ENCODE measurements at regions not wholly inside any gene's neighbourhood (a gene's known extent, or its start where the extent isn't known, plus 50 kb on each side); places are given as distances from the start of the nearest gene placed in this dataset.

DNA sequence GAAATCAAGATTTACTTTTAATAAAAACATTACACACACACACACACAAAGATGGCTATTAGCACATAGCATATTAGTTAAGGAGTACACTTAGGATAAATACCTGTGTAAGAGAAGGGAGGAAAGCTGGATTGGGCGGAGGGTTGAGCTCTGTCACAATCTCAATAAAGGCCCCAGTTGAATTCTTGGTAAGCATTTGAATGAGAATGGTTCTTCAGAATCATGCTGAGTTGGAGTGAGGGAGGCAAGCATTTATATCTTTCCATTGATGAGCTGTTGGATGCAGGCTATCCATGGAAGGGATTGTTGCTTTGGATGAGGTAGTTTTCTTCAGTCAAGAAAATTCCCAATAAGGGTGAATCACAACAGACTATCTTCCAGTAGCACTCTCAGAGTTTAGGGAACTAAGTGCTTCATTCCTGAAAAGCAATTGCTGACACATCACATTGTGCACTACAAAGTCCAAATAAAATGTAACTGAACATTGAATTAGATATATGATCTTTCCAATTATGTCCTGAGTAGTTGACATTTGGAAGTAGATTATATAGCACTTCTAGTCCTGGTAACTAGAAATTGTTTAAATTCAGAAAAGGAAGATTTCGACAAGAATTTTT is 95.7 kb downstream of the SUCNR1 start:
- H2BK5ac ChIP-seq (ENCODE audit: insufficient read length, low read length) = no peak overlapping the region
- no CpG with 5 or more reads among the region's 2 CpGs for WGBS (ENCODE audit: extremely low coverage, insufficient read length, low lambda C conversion rate)
- no peak overlapping the region for H3K27ac ChIP-seq (ENCODE audit: insufficient read length, low read depth, low read length)
- H2AK5ac ChIP-seq (ENCODE audit: insufficient read length, low read length) = no peak overlapping the region
- H2BK12ac ChIP-seq (ENCODE audit: insufficient read length, low read depth, low read length) = no peak overlapping the region
- no peaks in the 10 kb centered on the region for H3K27me3 Mint-ChIP-seq (ENCODE audit: low read depth)
- TF ChIP-seq CTCF (conservative IDR thresholded peaks at IDR 0.05) = no peak
- no peak overlapping the region for H3K4me2 ChIP-seq (ENCODE audit: insufficient read depth, insufficient read length, low read length)
- peak overlapping the region in 1 of 3 experiments; percentile 17; a peak in 3 of 7 replicates for H3K27ac Mint-ChIP-seq
- H2BK15ac ChIP-seq (ENCODE audit: low read depth, low read length) = no peak overlapping the region
- no peak overlapping the region for H4K5ac ChIP-seq (ENCODE audit: insufficient read length, low read depth, low read length)
- H3K9me3 ChIP-seq (ENCODE audit: control insufficient read depth, low read depth, low read length) = no peaks in the 10 kb centered on the region
- H2BK120ac ChIP-seq (ENCODE audit: low read depth, low read length, poor library complexity, severe bottlenecking) = no peak overlapping the region
- H4K20me1 ChIP-seq (ENCODE audit: control insufficient read depth, insufficient read depth, insufficient read length) = no peaks in the 10 kb centered on the region
- no peaks in the 10 kb centered on the region for H3K79me2 ChIP-seq (ENCODE audit: insufficient read depth, low read length)
- H3K36me3 Mint-ChIP-seq (ENCODE audit: insufficient read depth in 1 of 3, low read depth in 3 of 3) = peaks cover 0 to 10% (median 3%) of the 10 kb centered on the region in 3 experiments; a peak in 3 of 7 replicates
- H4K8ac ChIP-seq (replicated peaks; ENCODE audit: insufficient read length, low read depth, low read length) = no peak overlapping the region
- no peak overlapping the region for H4K91ac ChIP-seq (ENCODE audit: insufficient read length, low read depth, low read length)
- H3K23ac ChIP-seq (ENCODE audit: insufficient read length, low read depth, low read length) = no peak overlapping the region
- no peak overlapping the region for H3K9ac ChIP-seq (ENCODE audit: extremely low read depth, insufficient read length, low read length)
- H3K4me3 Mint-ChIP-seq = no peak overlapping the region
- H3K23me2 ChIP-seq (ENCODE audit: insufficient read length, low read depth, low read length, poor library complexity, severe bottlenecking) = no peaks in the 10 kb centered on the region
- H3K14ac ChIP-seq (ENCODE audit: insufficient read depth, low read length) = no peak overlapping the region
- peaks cover 9% of the 10 kb centered on the region in 2 experiments; a peak in 2 of 5 replicates for H3K9me3 Mint-ChIP-seq
- H2AFZ ChIP-seq (ENCODE audit: low read length) = no peak overlapping the region
- no peak overlapping the region for H3K4ac ChIP-seq (ENCODE audit: low read depth, low read length)
- DNase-seq = no peak
- no peaks in the 10 kb centered on the region for H3K79me1 ChIP-seq (ENCODE audit: insufficient read depth, low read depth, low read length, poor library complexity, severe bottlenecking)
- H3K27me3 ChIP-seq (ENCODE audit: insufficient read depth, low read length) = no peaks in the 10 kb centered on the region
- no peak overlapping the region for H3T11ph ChIP-seq (ENCODE audit: low read length)
- H3K4me1 ChIP-seq (ENCODE audit: insufficient read depth, low read length) = no peaks in the 10 kb centered on the region
- peaks cover 12 to 23% of the 10 kb centered on the region in 2 experiments for H3K4me1 Mint-ChIP-seq
- H3K56ac ChIP-seq (ENCODE audit: insufficient read length, low read depth, low read length) = no peak overlapping the region
- no peak overlapping the region for H2BK20ac ChIP-seq (ENCODE audit: low read depth, low read length, poor library complexity, severe bottlenecking)
- H3K18ac ChIP-seq (ENCODE audit: insufficient read length, low read depth, low read length) = no peak overlapping the region

All from H9 (cell line).